Posterior vena cava (tissue), 2 donors: ENCODE measurements at regions not wholly inside any gene's neighbourhood (a gene's known extent, or its start where the extent isn't known, plus 50 kb on each side); places are given as distances from the start of the nearest gene placed in this dataset.

Source experiments
- DNase-seq: peaks from one replicate; pipeline ENCODE4 v3.0.0-alpha.2; 2020; ENCODE audit warnings: low spot score
- intact Hi-C, 2 donors: fragments of 100-400 bp; cut with DNase I; formaldehyde crosslinking; loops; one replicate each; pipeline versions ENCODE4 v1.14.1 to v1.14.2; 2022 to 2023
- donor health status: DM: yes; HTN: yes; CAD: no.
- donor health status: DM: yes; HTN: yes; CAD: no.

- DNase-seq, result no peak
- intact Hi-C loops, result no loop called here
Observed at GRCh38 chrX:9146657-9147056, 112.7 kb upstream of the FAM9B start.

- DNase-seq, result no peak
- intact Hi-C loops, result no loop called here
Observed at GRCh38 chrX:9147086-9147485, 113.2 kb upstream of the FAM9B start.

- no peak for DNase-seq
- intact Hi-C loops, result no loop called here
Observed at GRCh38 chrX:9147726-9148125, 113.8 kb upstream of the FAM9B start.

- DNase-seq, result no peak
- intact Hi-C loops, result no loop called here
Observed at GRCh38 chrX:9148615-9149399, 114.9 kb upstream of the FAM9B start.

- DNase-seq, result no peak
Observed at GRCh38 chrX:9149501-9150245, 115.7 kb upstream of the FAM9B start.

GRCh38 chrX:9151772-9152307 lies 117.9 kb upstream of the FAM9B start:
- DNase-seq, result no peak
- intact Hi-C loops, result no loop called here

More at GRCh38 chrX:9149501-9150245, 115.7 kb upstream of the FAM9B start:
- intact Hi-C loops, result no loop called here

GRCh38 chrX:9153300-9153699 lies 119.4 kb upstream of the FAM9B start:
- DNase-seq, result no peak
- intact Hi-C loops, result no loop called here

- no peak for DNase-seq
- intact Hi-C loops, result no loop called here
Observed at GRCh38 chrX:9158611-9159010, 124.7 kb upstream of the FAM9B start.

GRCh38 chrX:9160698-9161329 lies 126.9 kb upstream of the FAM9B start:
- intact Hi-C loops, result no loop called here
- no peak for DNase-seq

- intact Hi-C loops, result no loop called here
- no peak for DNase-seq
Observed at GRCh38 chrX:9162698-9163097, 128.8 kb upstream of the FAM9B start.

- DNase-seq, result no peak
- intact Hi-C loops, result no loop called here
Observed at GRCh38 chrX:9163214-9163709, 129.3 kb upstream of the FAM9B start.

- intact Hi-C loops, result no loop called here
- DNase-seq, result no peak
Observed at GRCh38 chrX:9164086-9164485, 130.2 kb upstream of the FAM9B start.

GRCh38 chrX:9164533-9165426 lies 130.9 kb upstream of the FAM9B start:
- intact Hi-C loops, result no loop called here
- no peak for DNase-seq

GRCh38 chrX:9166584-9166944 lies 132.6 kb upstream of the FAM9B start:
- intact Hi-C loops, result no loop called here
- DNase-seq, result no peak

GRCh38 chrX:9171841-9172463 lies 138.0 kb upstream of the FAM9B start:
- intact Hi-C loops, result no loop called here
- no peak for DNase-seq

- intact Hi-C loops, result no loop called here
- DNase-seq, result no peak
Observed at GRCh38 chrX:9172464-9172850, 138.5 kb upstream of the FAM9B start.

GRCh38 chrX:9180623-9181022 lies 146.7 kb upstream of the FAM9B start:
- intact Hi-C loops, result no loop called here
- DNase-seq, result no peak

- DNase-seq, result no peak
- intact Hi-C loops, result no loop called here
Observed at GRCh38 chrX:9182041-9182440, 148.1 kb upstream of the FAM9B start.

GRCh38 chrX:9183481-9183880 lies 149.6 kb upstream of the FAM9B start:
- no peak for DNase-seq

More at GRCh38 chrX:9183481-9183880, 149.6 kb upstream of the FAM9B start:
- intact Hi-C loops, result no loop called here
